ENCODE measurements at regions not wholly inside any gene's neighbourhood (a gene's known extent, or its start where the extent isn't known, plus 50 kb on each side); places are given as distances from the start of the nearest gene placed in this dataset.

DNA sequence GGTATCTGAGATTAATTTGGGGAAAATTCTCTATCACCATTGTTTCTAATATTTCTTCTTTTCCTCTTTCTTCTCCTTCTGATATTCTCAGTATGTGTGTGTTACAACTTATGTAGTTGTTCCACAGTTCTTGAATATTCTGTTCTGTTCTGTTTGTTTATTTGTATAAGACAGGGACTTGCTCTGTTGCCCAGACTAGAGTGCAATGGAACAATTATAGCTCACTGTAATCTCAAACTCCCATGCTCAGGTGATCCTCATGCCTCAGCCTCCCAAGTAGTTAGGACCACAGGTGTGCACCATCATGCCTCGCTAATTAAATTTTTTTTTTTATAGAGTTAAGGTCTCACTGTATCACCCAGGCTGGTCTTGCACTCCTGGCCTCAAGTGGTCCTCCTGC lies 145.8 kb upstream of the TUT7 start (continued):
- TF ChIP-seq RCOR1 (IDR thresholded peaks at IDR 0.05; ENCODE audit: insufficient replicate concordance, low read length): no peak
- TF ChIP-seq CHD1 (IDR thresholded peaks at IDR 0.05; ENCODE audit: low read depth, low read length): no peak
- TF ChIP-seq CEBPB (IDR thresholded peaks at IDR 0.05; ENCODE audit: low read depth, low read length): no peak
- TF ChIP-seq MAZ (IDR thresholded peaks at IDR 0.05; ENCODE audit: borderline replicate concordance, low read depth, low read length): no peak

DNA sequence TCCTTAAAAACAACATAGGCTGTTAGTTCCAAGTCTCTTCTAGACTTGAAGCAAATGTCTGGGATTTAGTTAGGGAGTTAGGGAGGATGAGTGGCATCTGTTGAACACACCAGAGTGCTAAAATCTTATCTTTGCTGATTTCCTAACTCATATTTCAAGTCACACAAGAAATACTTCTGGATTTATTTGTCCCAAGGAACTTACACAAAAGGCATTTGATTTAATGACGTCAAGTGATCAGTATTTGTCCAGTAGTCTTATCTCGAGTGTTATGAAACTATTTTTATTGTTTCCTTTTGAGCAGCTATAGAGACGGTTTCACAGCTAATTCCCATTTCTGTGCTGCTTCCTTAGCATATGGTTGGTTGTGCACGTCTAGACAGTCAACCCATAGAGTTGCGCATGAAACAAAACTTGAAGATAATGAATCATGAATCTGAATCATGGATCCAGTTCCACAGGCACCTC lies 140.5 kb upstream of the TUT7 start:
- Histone ChIP-seq H3K9me1 (ENCODE audit: insufficient read depth, low read length) (no peaks in the 10 kb centered on the region), H2AK9ac (replicated peaks; ENCODE audit: low read depth, low read length, poor library complexity) (no peak overlapping the region), H3K27ac (ENCODE audit: insufficient read depth, low read length) (peak overlapping the region; percentile 41; the same call in 1 of the 2 replicates), H3K4ac (ENCODE audit: low read depth, low read length) (no peak overlapping the region; the same call in 1 of the 2 replicates), H4K20me1 (ENCODE audit: insufficient read depth, low read length) (no peaks in the 10 kb centered on the region), H2BK120ac (ENCODE audit: low read depth, low read length) (peak overlapping the region; percentile 21; the same call in 1 of the 2 replicates), H3K56ac (ENCODE audit: extremely low read depth, insufficient read depth, low read length) (no peak overlapping the region), H3K9ac (ENCODE audit: low read depth, low read length) (no peak overlapping the region), H3K18ac (ENCODE audit: low read depth, low read length) (peak overlapping the region; percentile 81; the same call in 1 of the 2 replicates), H2AFZ (replicated peaks; ENCODE audit: low read length, poor library complexity) (no peak overlapping the region), H3K14ac (replicated peaks; ENCODE audit: low read depth, low read length) (0 out of 2 replicates have a peak overlapping the region, but pooled peaks have one; percentile 46), H3K23ac (ENCODE audit: low read depth, low read length) (no peak overlapping the region), H4K91ac (ENCODE audit: insufficient read depth, low read depth, low read length) (0 out of 2 replicates have a peak overlapping the region, but pooled peaks have one; percentile 2), H3K9me3 (ENCODE audit: control insufficient read depth, insufficient read depth, low read length) (no peaks in the 10 kb centered on the region), H3K79me1 (ENCODE audit: low read depth in 1 of 2, low read length in 2 of 2) (no peaks in the 10 kb centered on the region), H3K4me1 (ENCODE audit: control insufficient read depth, insufficient read depth, low read length) (peaks cover 3% of the 10 kb centered on the region; the same call in 1 of the 2 replicates), H3K4me3 (ENCODE audit: insufficient read depth, low read depth, low read length) (no peak overlapping the region), H3K27me3 (ENCODE audit: control insufficient read depth, insufficient read depth, low read length) (no peaks in the 10 kb centered on the region), H2BK20ac (ENCODE audit: low read depth, low read length) (peak overlapping the region; percentile 50; the same call in 1 of the 2 replicates), H3K36me3 (ENCODE audit: control insufficient read depth, insufficient read depth, low read length) (no peaks in the 10 kb centered on the region), H2BK15ac (ENCODE audit: low read depth, low read length) (peak overlapping the region; percentile 43; the same call in 1 of the 3 replicates), H2AK5ac (ENCODE audit: low read depth, low read length) (peak overlapping the region; percentile 13; the same call in 1 of the 2 replicates), H3K4me2 (ENCODE audit: low read depth, low read length) (no peak overlapping the region), H4K8ac (ENCODE audit: low read depth in 2 of 2, low read length in 2 of 2) (peak overlapping the region in 1 of 2 experiments; percentile 22; a peak in 1 of 4 replicates), H4K5ac (ENCODE audit: low read depth, low read length) (peak overlapping the region; percentile 67; the same call in 1 of the 2 replicates), H2BK5ac (ENCODE audit: low read depth, low read length, poor library complexity, severe bottlenecking) (peak overlapping the region; percentile 52)
- TF ChIP-seq CHD1 (IDR thresholded peaks at IDR 0.05; ENCODE audit: low read depth, low read length): no peak
- TF ChIP-seq FOS (IDR thresholded peaks at IDR 0.05; ENCODE audit: low read depth, low read length): 0 out of 2 replicates have a peak, but pooled peaks have one; percentile 15
- TF ChIP-seq, protein P1, sequence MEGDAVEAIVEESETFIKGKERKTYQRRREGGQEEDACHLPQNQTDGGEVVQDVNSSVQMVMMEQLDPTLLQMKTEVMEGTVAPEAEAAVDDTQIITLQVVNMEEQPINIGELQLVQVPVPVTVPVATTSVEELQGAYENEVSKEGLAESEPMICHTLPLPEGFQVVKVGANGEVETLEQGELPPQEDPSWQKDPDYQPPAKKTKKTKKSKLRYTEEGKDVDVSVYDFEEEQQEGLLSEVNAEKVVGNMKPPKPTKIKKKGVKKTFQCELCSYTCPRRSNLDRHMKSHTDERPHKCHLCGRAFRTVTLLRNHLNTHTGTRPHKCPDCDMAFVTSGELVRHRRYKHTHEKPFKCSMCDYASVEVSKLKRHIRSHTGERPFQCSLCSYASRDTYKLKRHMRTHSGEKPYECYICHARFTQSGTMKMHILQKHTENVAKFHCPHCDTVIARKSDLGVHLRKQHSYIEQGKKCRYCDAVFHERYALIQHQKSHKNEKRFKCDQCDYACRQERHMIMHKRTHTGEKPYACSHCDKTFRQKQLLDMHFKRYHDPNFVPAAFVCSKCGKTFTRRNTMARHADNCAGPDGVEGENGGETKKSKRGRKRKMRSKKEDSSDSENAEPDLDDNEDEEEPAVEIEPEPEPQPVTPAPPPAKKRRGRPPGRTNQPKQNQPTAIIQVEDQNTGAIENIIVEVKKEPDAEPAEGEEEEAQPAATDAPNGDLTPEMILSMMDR (conservative IDR thresholded peaks at IDR 0.05; ENCODE audit: low read depth, low read length): no peak
- TF ChIP-seq RCOR1 (IDR thresholded peaks at IDR 0.05; ENCODE audit: insufficient replicate concordance, low read length): no peak
- no peak for TF ChIP-seq MAFK (IDR thresholded peaks at IDR 0.05; ENCODE audit: low read depth, low read length)
- TF ChIP-seq MXI1 (IDR thresholded peaks at IDR 0.05; ENCODE audit: borderline replicate concordance, low read depth, low read length): no peak
- peak; percentile 57; the same call in 1 of the 2 replicates for TF ChIP-seq CEBPB (IDR thresholded peaks at IDR 0.05; ENCODE audit: low read depth, low read length)
- no peak for TF ChIP-seq NFE2L2 (IDR thresholded peaks at IDR 0.05; ENCODE audit: low read depth, low read length)
- TF ChIP-seq, protein P2, sequence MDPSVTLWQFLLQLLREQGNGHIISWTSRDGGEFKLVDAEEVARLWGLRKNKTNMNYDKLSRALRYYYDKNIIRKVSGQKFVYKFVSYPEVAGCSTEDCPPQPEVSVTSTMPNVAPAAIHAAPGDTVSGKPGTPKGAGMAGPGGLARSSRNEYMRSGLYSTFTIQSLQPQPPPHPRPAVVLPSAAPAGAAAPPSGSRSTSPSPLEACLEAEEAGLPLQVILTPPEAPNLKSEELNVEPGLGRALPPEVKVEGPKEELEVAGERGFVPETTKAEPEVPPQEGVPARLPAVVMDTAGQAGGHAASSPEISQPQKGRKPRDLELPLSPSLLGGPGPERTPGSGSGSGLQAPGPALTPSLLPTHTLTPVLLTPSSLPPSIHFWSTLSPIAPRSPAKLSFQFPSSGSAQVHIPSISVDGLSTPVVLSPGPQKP (IDR thresholded peaks at IDR 0.05; ENCODE audit: borderline replicate concordance, low read depth, low read length): no peak
- TF ChIP-seq POLR2A (IDR thresholded peaks at IDR 0.05; ENCODE audit: low read depth, low read length): no peak
- no TSS peak for BruUV-seq (replicated peaks)
- DNase-seq (peak; percentile 80), ATAC-seq (ENCODE audit: low read depth) (peak; percentile 48)
- no CpG with 5 or more reads among the region's 5 CpGs for WGBS, 2 experiments (ENCODE audit: extremely low coverage in 2 of 2, insufficient read length in 1 of 2)
- CTCF ChIA-PET: interaction anchor here (0.8 kb wide), 1 partner anchor 454 kb away, joined by 3 read pairs; no protein-coding TSS in a partner anchor
- in situ Hi-C loops (cut with MboI; ENCODE audit: low sequenced_read_pairs) (no loop called here), dilution Hi-C loops (cut with HindIII; ENCODE audit: low sequenced_read_pairs, unreplicated experiment) (no loop called here), intact Hi-C loops (cut with micrococcal nuclease) (no loop called here)
- POLR2A ChIA-PET (ENCODE audit: unreplicated experiment): no interaction called here
